OCI-LY1 (cell line): ENCODE measurements at regions not wholly inside any gene's neighbourhood (a gene's known extent, or its start where the extent isn't known, plus 50 kb on each side); places are given as distances from the start of the nearest gene placed in this dataset.

Source experiments
- H2AFZ ChIP-seq: fragments of 200-600 bp; sonication (generic), shearing (Covaris generic); 2 replicates; pipeline ENCODE4 v1.6.0; 2014; ENCODE audit warnings: antibody characterized with exemption, mild to moderate bottlenecking, low read length
- H3F3A ChIP-seq: fragments of 200-600 bp; sonication (generic), shearing (Covaris generic); 2 replicates; pipeline ENCODE4 v1.6.0; 2014; ENCODE audit warnings: mild to moderate bottlenecking, antibody characterized with exemption, low read length, moderate library complexity; ENCODE audit not compliant: insufficient read depth
- H3K27ac ChIP-seq: fragments of 200-600 bp; sonication (generic); 2 replicates; pipeline ENCODE4 v1.5.1; 2014; ENCODE audit warnings: low read length, mixed run types, mild to moderate bottlenecking, low read depth; ENCODE audit not compliant: poor library complexity, severe bottlenecking
- H3K27me3 ChIP-seq: fragments of 200-600 bp; sonication (generic); 2 replicates; pipeline ENCODE4 v1.6.0; 2014; ENCODE audit warnings: antibody characterized with exemption, mild to moderate bottlenecking, low read length, moderate library complexity; ENCODE audit not compliant: insufficient read depth
- H3K36me3 ChIP-seq: fragments of 200-600 bp; sonication (generic); 2 replicates; pipeline ENCODE4 v1.6.1; 2014; ENCODE audit warnings: mild to moderate bottlenecking, antibody characterized with exemption, low read length, moderate library complexity, mixed read lengths; ENCODE audit not compliant: insufficient read depth
- H3K4me1 ChIP-seq: fragments of 200-600 bp; sonication (generic); 2 replicates; pipeline ENCODE4 v1.5.1; 2014; ENCODE audit warnings: mild to moderate bottlenecking, low read length, moderate library complexity; ENCODE audit not compliant: insufficient read depth, severe bottlenecking
- H3K4me2 ChIP-seq: fragments of 200-600 bp; sonication (generic), shearing (Covaris generic); 2 replicates; pipeline ENCODE4 v1.6.1; 2014; ENCODE audit warnings: low read length
- H3K4me3 ChIP-seq: fragments of 200-600 bp; sonication (generic); 2 replicates; pipeline ENCODE4 v1.5.1; 2014; ENCODE audit warnings: low read length, low read depth, mild to moderate bottlenecking, mixed read lengths; ENCODE audit not compliant: poor library complexity, severe bottlenecking
- H3K79me2 ChIP-seq: fragments of 200-600 bp; shearing (Covaris generic); 2 replicates; pipeline ENCODE4 v1.6.1; 2016; ENCODE audit warnings: mixed run types, low read length, mixed read lengths; ENCODE audit not compliant: insufficient read depth
- H3K9ac ChIP-seq: fragments of 200-600 bp; sonication (generic), shearing (Covaris generic); 2 replicates; pipeline ENCODE4 v1.6.1; 2014; ENCODE audit warnings: mild to moderate bottlenecking, low read length, mixed read lengths
- H3K9me2 ChIP-seq: fragments of 200-600 bp; sonication (generic), shearing (Covaris generic); 2 replicates; pipeline ENCODE4 v1.6.1; 2014; ENCODE audit warnings: low read depth, mild to moderate bottlenecking, low read length, mixed read lengths
- H3K9me3 ChIP-seq: fragments of 200-600 bp; shearing (Covaris generic); 2 replicates; pipeline ENCODE4 v1.6.1; 2014; ENCODE audit warnings: low read length, mixed read lengths
- H4K20me1 ChIP-seq: fragments of 200-600 bp; sonication (generic), shearing (Covaris generic); 2 replicates; pipeline ENCODE4 v1.6.0; 2016; ENCODE audit warnings: mild to moderate bottlenecking, low read length; ENCODE audit not compliant: insufficient read depth
- EZH2 ChIP-seq: fragments of 200-600 bp; sonication (generic), shearing (Covaris generic); IDR thresholded peaks from 2 replicates; pipeline ENCODE4 v1.8.0; 2017; ENCODE audit warnings: borderline replicate concordance, mixed run types, mild to moderate bottlenecking, antibody characterized with exemption, low read length, moderate library complexity, mixed read lengths
- TF ChIP-seq, protein P1 (sequence below): fragments of 200-600 bp; sonication (generic), shearing (Covaris generic); IDR thresholded peaks from 2 replicates; pipeline ENCODE4 v1.5.1; 2017; ENCODE audit warnings: mild to moderate bottlenecking, antibody characterized with exemption, low read length, moderate library complexity, mixed read lengths

DNA sequence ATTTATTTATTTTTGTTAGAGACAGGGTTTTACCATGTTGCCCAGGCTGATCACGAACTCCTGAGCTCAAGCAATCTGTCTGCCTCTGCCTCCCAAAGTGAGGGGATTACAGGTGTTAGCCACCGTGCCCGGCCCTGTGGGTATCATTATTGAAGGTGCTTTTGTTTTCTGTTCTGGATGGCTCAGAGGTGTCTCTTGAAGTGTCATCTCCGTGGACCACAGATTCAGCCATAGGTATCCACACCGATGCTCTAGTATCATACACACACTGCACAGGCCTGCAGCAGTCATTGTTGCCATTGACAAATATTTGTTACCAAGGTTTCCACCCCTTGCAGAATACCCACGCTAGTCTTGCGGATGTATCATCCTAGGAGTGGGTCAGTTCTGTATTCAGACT lies 446.2 kb downstream of the XYLT1 start:
- Histone ChIP-seq H3K9ac (no peak overlapping the region), H3K4me1 (no peaks in the 10 kb centered on the region), H3K36me3 (no peaks in the 10 kb centered on the region), H3K9me3 (0 out of 2 replicates have a peak, but pooled peaks cover 1% of the 10 kb centered on the region), H3K4me2 (no peak overlapping the region), H3K27me3 (no peaks in the 10 kb centered on the region; the same call in 1 of the 2 replicates), H3K27ac (no peak overlapping the region), H3K4me3 (no peak overlapping the region), H3K9me2 (no peaks in the 10 kb centered on the region), H3F3A (no peaks in the 10 kb centered on the region), H3K79me2 (no peaks in the 10 kb centered on the region), H4K20me1 (no peaks in the 10 kb centered on the region), H2AFZ (no peak overlapping the region)
- TF ChIP-seq, protein P1, sequence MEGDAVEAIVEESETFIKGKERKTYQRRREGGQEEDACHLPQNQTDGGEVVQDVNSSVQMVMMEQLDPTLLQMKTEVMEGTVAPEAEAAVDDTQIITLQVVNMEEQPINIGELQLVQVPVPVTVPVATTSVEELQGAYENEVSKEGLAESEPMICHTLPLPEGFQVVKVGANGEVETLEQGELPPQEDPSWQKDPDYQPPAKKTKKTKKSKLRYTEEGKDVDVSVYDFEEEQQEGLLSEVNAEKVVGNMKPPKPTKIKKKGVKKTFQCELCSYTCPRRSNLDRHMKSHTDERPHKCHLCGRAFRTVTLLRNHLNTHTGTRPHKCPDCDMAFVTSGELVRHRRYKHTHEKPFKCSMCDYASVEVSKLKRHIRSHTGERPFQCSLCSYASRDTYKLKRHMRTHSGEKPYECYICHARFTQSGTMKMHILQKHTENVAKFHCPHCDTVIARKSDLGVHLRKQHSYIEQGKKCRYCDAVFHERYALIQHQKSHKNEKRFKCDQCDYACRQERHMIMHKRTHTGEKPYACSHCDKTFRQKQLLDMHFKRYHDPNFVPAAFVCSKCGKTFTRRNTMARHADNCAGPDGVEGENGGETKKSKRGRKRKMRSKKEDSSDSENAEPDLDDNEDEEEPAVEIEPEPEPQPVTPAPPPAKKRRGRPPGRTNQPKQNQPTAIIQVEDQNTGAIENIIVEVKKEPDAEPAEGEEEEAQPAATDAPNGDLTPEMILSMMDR: no peak

DNA sequence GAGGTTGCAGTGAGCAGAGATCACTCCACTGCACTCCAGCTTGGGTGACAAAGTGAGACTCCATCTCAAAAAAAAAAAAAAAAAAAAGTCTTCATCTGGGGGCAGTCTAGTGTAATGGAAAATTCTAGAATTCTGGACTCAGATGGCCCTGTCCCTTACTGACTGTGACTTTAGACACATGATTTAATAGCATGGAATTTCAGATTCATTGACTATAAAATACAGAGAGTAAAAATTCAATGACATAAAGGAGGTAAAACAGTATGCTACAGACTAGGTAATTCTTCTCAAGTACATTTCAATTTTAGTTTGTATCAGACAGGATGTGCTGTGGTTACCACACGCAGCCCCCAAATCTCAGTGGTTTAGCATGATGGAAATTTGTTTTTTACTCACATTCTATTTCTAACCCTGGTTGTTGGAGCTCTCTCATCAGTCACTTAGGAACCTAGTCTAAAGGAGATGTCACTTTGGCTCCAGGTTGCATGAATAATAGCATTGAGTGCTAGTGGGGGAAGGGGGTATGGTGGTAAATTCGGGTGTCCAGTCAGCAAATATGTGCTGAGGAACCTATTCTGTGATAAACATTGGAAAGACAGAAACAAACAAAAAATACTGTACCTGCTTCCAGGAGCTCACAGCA lies 444.0 kb downstream of the XYLT1 start:
- Histone ChIP-seq H3K9me2 (no peaks in the 10 kb centered on the region), H3K4me1 (no peaks in the 10 kb centered on the region), H3K9ac (no peak overlapping the region), H2AFZ (no peak overlapping the region), H4K20me1 (no peaks in the 10 kb centered on the region), H3K4me3 (no peak overlapping the region), H3K4me2 (no peak overlapping the region), H3K27me3 (no peaks in the 10 kb centered on the region; the same call in 1 of the 2 replicates), H3K79me2 (no peaks in the 10 kb centered on the region), H3K9me3 (0 out of 2 replicates have a peak, but pooled peaks cover 2% of the 10 kb centered on the region), H3K27ac (no peak overlapping the region), H3K36me3 (no peaks in the 10 kb centered on the region), H3F3A (no peaks in the 10 kb centered on the region)
- TF ChIP-seq, protein P1: no peak
- no peak for TF ChIP-seq EZH2

DNA sequence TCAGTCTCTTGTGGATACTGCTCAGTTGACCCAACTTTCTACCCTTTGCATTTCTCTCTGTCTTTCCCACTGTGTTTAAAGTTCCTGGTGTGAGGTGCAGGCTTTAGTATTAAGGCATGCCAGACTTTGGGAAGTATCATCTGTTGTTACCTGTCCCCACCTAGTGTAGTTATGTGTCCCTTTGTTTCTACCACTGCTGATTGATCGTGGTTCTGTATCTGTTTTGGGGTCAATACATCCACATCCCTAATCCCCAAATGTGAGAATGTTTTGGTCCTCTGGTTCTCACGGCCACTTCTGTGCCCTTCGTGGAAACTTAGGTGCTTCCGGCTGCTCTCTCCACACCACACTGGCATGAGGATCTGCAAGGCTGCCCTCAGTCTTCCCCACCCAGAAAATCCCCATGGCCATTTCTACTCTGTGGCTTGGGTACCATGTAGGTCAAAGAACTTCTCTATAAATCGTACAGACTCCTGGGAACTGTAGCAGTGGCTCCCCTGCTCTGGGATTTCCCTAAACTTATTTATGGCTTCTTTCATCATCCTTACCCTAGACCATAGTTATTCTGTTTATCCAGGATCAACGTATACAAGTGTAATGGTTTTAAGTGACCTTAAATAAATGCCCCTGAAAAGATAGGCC lies 443.2 kb downstream of the XYLT1 start:
- no peak overlapping the region for H3K4me2 ChIP-seq
- no peaks in the 10 kb centered on the region for H4K20me1 ChIP-seq
- no peak overlapping the region for H3K4me3 ChIP-seq

More for the DNA sequence above, 443.2 kb downstream of the XYLT1 start:
- H3K9ac ChIP-seq: no peak overlapping the region
- TF ChIP-seq EZH2: no peak
- TF ChIP-seq, protein P1: no peak
- H3K36me3 ChIP-seq: no peaks in the 10 kb centered on the region
- no peaks in the 10 kb centered on the region for H3K9me2 ChIP-seq
- H3K27ac ChIP-seq: no peak overlapping the region
- H2AFZ ChIP-seq: no peak overlapping the region
- no peaks in the 10 kb centered on the region for H3F3A ChIP-seq
- H3K27me3 ChIP-seq: no peaks in the 10 kb centered on the region; the same call in 1 of the 2 replicates
- no peaks in the 10 kb centered on the region for H3K4me1 ChIP-seq
- H3K79me2 ChIP-seq: no peaks in the 10 kb centered on the region
- 0 out of 2 replicates have a peak, but pooled peaks cover 2% of the 10 kb centered on the region for H3K9me3 ChIP-seq
